Aorta (tissue), 5 donors: ENCODE measurements at regions not wholly inside any gene's neighbourhood (a gene's known extent, or its start where the extent isn't known, plus 50 kb on each side); places are given as distances from the start of the nearest gene placed in this dataset.
"Not testable (repeated sequence)": the region's sequence is repeated elsewhere in the genome, so short reads cannot be mapped to it uniquely, and the experiment has no call there.

Source experiments
- ATAC-seq: fragments of 200-7000 bp; cut with Tn5 transposase; one replicate; pipeline ENCODE4 v1.9.1; 2022; ENCODE audit warnings: moderate library complexity; ENCODE audit not compliant: low FRiP score
- DNase-seq, 2 donors: peaks; one replicate each; pipeline ENCODE4 v3.0.0-alpha.2; 2020
- H3K27ac ChIP-seq, 2 donors: one replicate each; pipeline ENCODE4 v1.5.1; 2013; ENCODE audit warnings: low read length in 2 of 2, mild to moderate bottlenecking in 2 of 2, moderate library complexity in 2 of 2, control low read depth in 1 of 2, inconsistent platforms in 1 of 2, low read depth in 1 of 2
- H3K27me3 ChIP-seq, 2 donors: one replicate each; pipeline ENCODE4 v1.6.1; 2013; ENCODE audit warnings: control low read depth in 1 of 2, low read length in 1 of 2, mild to moderate bottlenecking in 1 of 2, moderate library complexity in 1 of 2; ENCODE audit not compliant: insufficient read depth in 2 of 2, control insufficient read depth in 1 of 2
- H3K36me3 ChIP-seq, 2 donors: one replicate each; pipeline ENCODE4 v1.6.1; 2013; ENCODE audit warnings: control low read depth in 1 of 2, low read length in 1 of 2, mild to moderate bottlenecking in 1 of 2; ENCODE audit not compliant: insufficient read depth in 2 of 2, control insufficient read depth in 1 of 2
- H3K4me1 ChIP-seq, 2 donors: one replicate each; pipeline ENCODE4 v1.6.1; 2013; ENCODE audit warnings: low read length in 2 of 2, control low read depth in 1 of 2, mild to moderate bottlenecking in 1 of 2, moderate library complexity in 1 of 2; ENCODE audit not compliant: insufficient read depth in 2 of 2, control insufficient read depth in 1 of 2
- H3K4me3 ChIP-seq, 2 donors: one replicate each; pipeline ENCODE4 v1.5.1; 2013; ENCODE audit warnings: low read length in 2 of 2, control low read depth in 1 of 2, mild to moderate bottlenecking in 1 of 2
- H3K9me3 ChIP-seq: one replicate; pipeline ENCODE4 v1.6.1; 2013; ENCODE audit warnings: mild to moderate bottlenecking, low read length; ENCODE audit not compliant: control insufficient read depth
- WGBS, 2 donors: extraction: QIAGEN DNeasy Blood & Tissue Kit; methylation state at CpG; one replicate each; pipeline ENCODE4 v1.1.7; 2013; 5-methylcytosine and 5-hydroxymethylcytosine counted together
- intact Hi-C, 2 donors: fragments of 100-400 bp; cut with DNase I; formaldehyde crosslinking; loops; one replicate each; pipeline versions ENCODE4 v1.14.2 to v1.15.0; 2022
- donor health status: healthy with polysubstance abuse.
- donor health status: Bipolar disorder and iron deficiency.
- donor health status: DM: no; HTN: no; CAD: no.
- donor health status: DM: no; HTN: no; CAD: no.
- donor health status: DM: yes; HTN: yes; CAD: no.

DNA sequence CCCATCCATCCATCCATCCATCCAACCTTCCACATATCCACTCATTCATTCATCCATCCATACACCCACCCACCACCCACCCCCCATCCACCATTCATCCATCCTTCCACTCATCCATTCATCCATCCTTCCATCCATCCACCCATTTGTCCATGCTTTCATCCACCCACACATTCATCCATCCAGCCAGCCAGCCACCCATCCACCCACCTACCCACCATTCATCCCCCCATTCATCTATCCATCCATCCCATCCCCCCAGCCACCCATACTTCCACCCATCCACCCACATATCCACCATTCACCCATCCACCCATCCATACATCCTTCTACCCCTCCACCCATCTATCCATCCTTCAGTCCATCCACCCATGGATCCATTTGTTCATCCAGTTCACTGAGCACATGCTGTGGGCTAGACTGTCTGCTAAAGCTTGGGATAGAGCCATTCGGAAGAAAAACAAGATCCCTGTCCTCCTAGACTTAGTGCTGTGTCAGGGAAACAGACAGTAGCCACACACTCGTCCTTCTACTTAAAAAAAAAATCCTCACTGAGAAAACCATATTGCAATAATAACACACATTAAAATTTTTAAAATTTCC lies 377.5 kb downstream of the ADGRD1 start:
- H3K9me3 ChIP-seq: no peaks in the 10 kb centered on the region
- no peaks in the 10 kb centered on the region for H3K27me3 ChIP-seq
- H3K36me3 ChIP-seq: no peaks in the 10 kb centered on the region
- DNase-seq (no peak), ATAC-seq (no peak)
- H3K4me1 ChIP-seq: no peaks in the 10 kb centered on the region
- intact Hi-C loops: no loop called here
- 53 to 56% methylated on average over 2 of the region's 2 CpGs for WGBS, 2 donors
- H3K4me3 ChIP-seq: no peak overlapping the region
- no peak overlapping the region for H3K27ac ChIP-seq

DNA sequence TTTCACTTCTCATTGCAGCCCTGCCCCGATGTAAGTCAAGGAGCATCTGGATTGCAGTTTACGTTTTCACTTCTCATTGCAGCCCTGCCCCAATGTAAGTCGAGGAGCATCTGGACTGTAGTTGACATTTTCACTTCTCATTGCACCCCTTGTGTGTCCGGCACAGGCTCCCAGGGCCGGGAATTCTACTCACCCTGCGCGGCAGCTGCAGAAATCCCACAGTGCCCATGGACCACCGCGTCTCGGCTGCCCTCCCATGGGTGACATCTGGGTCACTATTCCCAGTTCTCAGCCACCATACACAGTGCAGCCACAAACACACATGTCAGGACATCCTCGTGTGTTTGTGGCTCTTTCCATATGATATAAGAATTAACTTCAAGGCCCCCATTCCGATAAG lies 378.5 kb downstream of the ADGRD1 start:
- Histone ChIP-seq H3K9me3 (no peaks in the 10 kb centered on the region), H3K27me3 (no peaks in the 10 kb centered on the region), H3K36me3 (no peaks in the 10 kb centered on the region), H3K4me3 (no peak overlapping the region), H3K4me1 (no peaks in the 10 kb centered on the region), H3K27ac (no peak overlapping the region)
- intact Hi-C loops: no loop called here
- ATAC-seq (peak; percentile 19), DNase-seq (peak in 1 of 2 donors; percentile 44)
- 82 to 85% methylated on average over 12 of the region's 12 CpGs for WGBS, 2 donors

DNA sequence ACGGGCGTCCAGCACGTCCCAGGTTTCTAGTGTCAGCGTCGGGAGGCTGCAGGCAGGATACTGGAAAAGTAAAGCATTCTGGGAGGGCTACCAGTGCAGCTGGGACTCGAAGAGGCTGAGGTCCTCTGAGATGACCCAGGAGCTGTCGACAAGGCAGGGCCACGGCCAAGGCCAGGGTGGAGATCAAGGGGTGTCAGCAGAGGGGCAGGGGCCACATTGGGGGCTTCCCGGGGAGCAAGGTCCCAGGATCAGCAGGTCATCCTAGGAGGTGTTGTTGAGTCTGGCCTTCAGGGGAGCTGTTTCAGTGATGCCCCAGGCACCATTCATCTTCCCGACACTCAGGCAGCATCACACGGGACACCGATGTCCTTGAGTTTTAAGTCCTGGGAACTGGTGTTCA lies 377.8 kb upstream of the SFSWAP start:
- 62 to 71% methylated on average over 11 to 12 of the region's 12 CpGs for WGBS, 2 donors
- ATAC-seq (no peak), DNase-seq (no peak)
- Histone ChIP-seq H3K36me3 (no peaks in the 10 kb centered on the region), H3K9me3 (no peaks in the 10 kb centered on the region), H3K4me3 (no peak overlapping the region), H3K4me1 (no peaks in the 10 kb centered on the region), H3K27ac (no peak overlapping the region), H3K27me3 (no peaks in the 10 kb centered on the region)
- intact Hi-C loops: no loop called here

DNA sequence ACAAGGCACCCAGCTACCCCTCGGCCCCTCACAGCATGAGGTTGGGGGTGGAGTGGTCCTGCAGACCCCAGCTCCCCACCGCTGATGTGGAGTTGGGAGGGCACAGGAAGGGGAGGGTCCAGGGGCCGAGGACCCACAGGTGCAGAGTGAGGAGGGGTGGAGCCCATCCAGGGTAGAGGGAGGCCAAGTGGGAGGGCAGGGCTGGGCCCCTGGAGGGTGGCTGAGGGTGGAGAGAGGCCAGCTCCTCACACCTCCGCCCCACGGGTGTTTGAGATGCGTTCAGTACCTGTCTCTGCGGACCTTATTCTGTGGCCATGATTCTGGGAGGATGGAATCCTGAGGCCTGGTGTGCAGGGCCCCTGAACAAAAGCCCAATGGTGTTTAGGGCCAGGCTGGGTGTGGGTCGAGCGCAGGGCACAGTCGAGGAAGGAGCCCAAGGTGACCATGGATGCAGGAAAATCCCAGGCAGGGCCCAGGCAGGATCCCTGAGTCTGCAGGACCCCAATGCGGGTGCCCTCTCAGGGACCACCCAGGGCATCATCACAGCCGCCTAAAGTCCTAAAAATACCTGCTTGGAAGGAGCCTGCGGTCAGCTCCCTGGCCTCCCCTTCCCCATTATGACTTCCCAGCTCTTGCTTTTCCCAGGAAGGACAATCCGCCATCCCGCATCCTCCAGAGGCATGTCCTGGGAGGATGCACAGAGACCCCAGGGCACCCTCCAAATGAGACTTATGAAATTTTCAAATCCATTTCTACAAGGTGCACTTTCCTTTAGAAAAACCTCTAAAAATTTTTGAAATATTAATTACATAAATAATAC lies 377.1 kb upstream of the SFSWAP start:
- intact Hi-C loops: no loop called here
- Histone ChIP-seq H3K9me3 (no peaks in the 10 kb centered on the region), H3K27me3 (no peaks in the 10 kb centered on the region), H3K36me3 (no peaks in the 10 kb centered on the region), H3K4me3 (no peak overlapping the region), H3K4me1 (no peaks in the 10 kb centered on the region), H3K27ac (no peak overlapping the region)
- ATAC-seq (peak; percentile 44), DNase-seq (no peak)
- 83 to 85% methylated on average over 15 of the region's 15 CpGs for WGBS, 2 donors

DNA sequence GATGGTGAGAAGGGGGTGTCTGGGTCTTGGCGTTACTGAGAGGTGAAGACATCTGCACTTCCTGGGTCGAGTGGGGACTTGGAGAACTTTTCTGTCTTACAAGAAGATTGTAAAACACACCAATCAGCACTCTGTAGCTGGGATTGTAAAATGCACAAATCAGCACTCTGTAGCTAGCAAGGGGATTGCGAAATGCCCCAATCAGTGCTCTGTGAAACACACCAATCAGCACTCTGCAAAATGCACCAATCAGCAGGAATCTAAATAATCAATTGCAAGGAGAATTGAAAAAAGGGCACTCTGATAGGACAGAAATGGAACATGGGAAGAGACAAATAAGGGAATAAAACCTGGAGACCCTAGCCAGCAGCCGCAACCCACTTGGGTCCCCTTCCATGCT lies 376.1 kb upstream of the SFSWAP start:
- no peak overlapping the region for H3K27ac ChIP-seq
- no peaks in the 10 kb centered on the region for H3K4me1 ChIP-seq
- ATAC-seq: no peak
- no peaks in the 10 kb centered on the region for H3K36me3 ChIP-seq
- no peak overlapping the region for H3K4me3 ChIP-seq
- intact Hi-C loops: no loop called here
- WGBS, 2 donors: 52 to 61% methylated on average over 4 of the region's 4 CpGs
- H3K9me3 ChIP-seq: no peaks in the 10 kb centered on the region
- no peak for DNase-seq
- no peaks in the 10 kb centered on the region for H3K27me3 ChIP-seq

DNA sequence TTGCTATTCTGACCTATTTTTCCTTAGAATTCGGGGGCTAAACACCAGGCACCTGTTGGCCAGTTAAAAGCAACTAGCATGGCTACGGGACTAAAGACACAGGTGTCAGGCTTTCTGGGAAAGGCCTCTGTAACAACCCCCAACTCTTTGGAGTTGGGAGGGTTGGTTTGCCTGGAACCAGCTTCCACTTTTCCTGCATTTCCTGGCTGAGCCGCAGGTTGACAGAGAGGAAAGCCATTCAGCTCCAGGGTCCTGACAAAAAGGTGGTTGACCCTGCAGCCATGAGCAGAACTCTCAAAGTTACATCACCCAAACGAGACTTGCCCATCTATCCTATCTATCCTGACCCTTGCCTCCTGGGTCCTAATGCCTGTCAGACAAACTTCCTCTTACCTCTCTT lies 375.4 kb upstream of the SFSWAP start:
- ATAC-seq: no peak
- 53 to 56% methylated on average over 4 of the region's 4 CpGs for WGBS, 2 donors
- peaks cover 1% of the 10 kb centered on the region for H3K9me3 ChIP-seq
- intact Hi-C loops: no loop called here
- no peak overlapping the region for H3K4me3 ChIP-seq
- DNase-seq: no peak
- no peak overlapping the region for H3K27ac ChIP-seq
- H3K4me1 ChIP-seq: no peaks in the 10 kb centered on the region
- H3K36me3 ChIP-seq: no peaks in the 10 kb centered on the region
- H3K27me3 ChIP-seq: no peaks in the 10 kb centered on the region

DNA sequence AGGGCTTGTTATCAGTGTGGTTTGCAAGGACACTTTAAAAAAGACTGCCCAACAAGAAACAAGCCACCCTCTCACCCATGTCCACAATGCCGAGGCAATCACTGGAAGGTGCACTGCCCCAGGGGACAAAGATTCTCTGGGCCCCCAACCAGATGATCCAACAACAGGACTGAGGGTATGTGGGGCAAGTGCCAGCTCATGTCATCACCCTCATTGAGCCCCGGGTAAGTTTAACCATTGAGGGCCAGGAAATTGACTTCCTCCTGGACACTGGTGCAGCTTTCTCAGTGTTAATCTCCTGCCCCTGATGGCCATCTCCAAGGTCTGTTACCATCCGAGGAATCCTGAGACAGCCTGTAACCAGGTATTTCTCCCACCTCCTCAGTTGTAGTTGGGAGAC lies 373.0 kb upstream of the SFSWAP start:
- H3K4me3 ChIP-seq, H3K27me3 ChIP-seq, H3K4me1 ChIP-seq, H3K36me3 ChIP-seq, H3K27ac ChIP-seq, ATAC-seq, H3K9me3 ChIP-seq, intact Hi-C loops, DNase-seq: not testable (repeated sequence)
- WGBS, 2 donors: 62 to 64% methylated on average over 3 of the region's 3 CpGs

DNA sequence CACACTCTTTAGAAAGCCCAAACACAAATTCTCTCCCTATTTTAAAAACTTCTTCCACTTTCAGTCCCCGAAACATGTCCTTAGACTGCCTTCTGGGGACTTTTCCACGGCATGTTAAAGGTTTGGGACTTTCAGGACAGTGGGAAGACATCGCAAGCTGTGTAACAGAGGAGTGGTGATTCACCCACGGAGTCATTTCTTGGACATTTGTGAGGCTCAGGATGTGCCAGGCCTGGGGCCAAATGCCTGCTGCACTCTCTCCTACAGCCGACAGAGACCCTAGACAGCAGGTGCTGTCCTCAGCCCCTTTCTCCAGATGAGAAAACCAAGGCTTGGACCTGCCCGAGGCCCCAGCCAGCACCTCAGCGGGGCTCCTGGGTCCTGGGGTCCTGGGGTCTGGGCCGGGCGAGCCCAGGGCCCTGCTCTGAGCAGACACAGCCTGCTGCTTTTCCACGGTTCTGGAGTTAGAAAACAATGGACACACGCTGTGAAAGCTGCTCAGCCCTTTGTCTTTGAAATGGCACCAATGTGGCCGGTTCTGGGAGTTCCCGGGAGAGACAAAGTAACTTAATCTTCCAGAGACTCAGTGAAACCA lies 370.2 kb upstream of the SFSWAP start:
- no peaks in the 10 kb centered on the region for H3K36me3 ChIP-seq
- H3K27ac ChIP-seq: no peak overlapping the region
- H3K9me3 ChIP-seq: peaks cover 1% of the 10 kb centered on the region
- no peak overlapping the region for H3K4me3 ChIP-seq
- 67 to 70% methylated on average over 13 of the region's 13 CpGs for WGBS, 2 donors
- H3K27me3 ChIP-seq: no peaks in the 10 kb centered on the region
- no peak for DNase-seq
- ATAC-seq: no peak
- intact Hi-C loops: loop anchor here in 1 of 2 donors (5.0 kb wide), 1 partner anchor 282 kb away; no protein-coding TSS in a partner anchor
- H3K4me1 ChIP-seq: no peaks in the 10 kb centered on the region

DNA sequence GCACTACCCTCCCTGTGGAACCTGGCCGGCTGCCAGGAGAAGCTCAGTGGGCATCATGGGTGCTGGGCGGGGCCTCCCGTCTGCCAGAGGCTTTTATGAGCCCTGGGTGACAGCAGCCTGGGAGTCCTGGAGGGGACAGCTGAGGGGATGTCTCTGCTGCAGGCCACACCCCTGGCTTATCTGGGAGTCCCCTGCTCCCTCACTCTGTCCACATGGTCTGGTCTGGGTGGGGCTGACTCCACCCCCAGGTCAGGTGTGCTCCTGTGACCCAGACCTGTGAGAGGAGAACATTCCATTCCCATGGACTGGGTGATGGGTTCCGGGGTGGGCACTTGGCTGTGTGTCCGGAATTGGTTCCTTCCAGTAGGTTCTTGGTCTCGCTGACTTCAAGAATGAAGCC lies 369.3 kb upstream of the SFSWAP start:
- intact Hi-C loops: loop anchor here in 1 of 2 donors (5.0 kb wide), 1 partner anchor 281 kb away; no protein-coding TSS in a partner anchor
- not testable (repeated sequence) for DNase-seq, H3K27ac ChIP-seq, H3K4me3 ChIP-seq, H3K36me3 ChIP-seq, H3K4me1 ChIP-seq, H3K27me3 ChIP-seq, H3K9me3 ChIP-seq
- WGBS, 2 donors: 57 to 62% methylated on average over 3 to 6 of the region's 6 CpGs
- ATAC-seq: peak; percentile 26
